ENCODE measurements at regions not wholly inside any gene's neighbourhood (a gene's known extent, or its start where the extent isn't known, plus 50 kb on each side); places are given as distances from the start of the nearest gene placed in this dataset.

GRCh38 chr1:5748286-5749225 lies 243.7 kb downstream of the NPHP4 start:
- DNase-seq: no peak

- no peak for DNase-seq
Measured at GRCh38 chr1:5747426-5748285, 244.6 kb downstream of the NPHP4 start.

- DNase-seq: no peak
Measured at GRCh38 chr1:5746611-5747425, 245.4 kb downstream of the NPHP4 start.

GRCh38 chr1:5745800-5746610 lies 246.2 kb downstream of the NPHP4 start:
- peak; percentile 30 for DNase-seq

GRCh38 chr1:5744911-5745799 lies 247.1 kb downstream of the NPHP4 start:
- no peak for DNase-seq

- no peak for DNase-seq
Measured at GRCh38 chr1:5744341-5744740, 247.9 kb downstream of the NPHP4 start.

- no peak for DNase-seq
Measured at GRCh38 chr1:5743435-5744095, 248.7 kb downstream of the NPHP4 start.

- no peak for DNase-seq
Measured at GRCh38 chr1:5742801-5743200, 249.4 kb downstream of the NPHP4 start.

GRCh38 chr1:5742032-5742431 lies 250.2 kb downstream of the NPHP4 start:
- no peak for DNase-seq

- no peak for DNase-seq
Measured at GRCh38 chr1:5740865-5741860, 251.1 kb downstream of the NPHP4 start.

GRCh38 chr1:5740450-5740849 lies 251.8 kb downstream of the NPHP4 start:
- no peak for DNase-seq

- DNase-seq: no peak
Measured at GRCh38 chr1:5739561-5740078, 252.6 kb downstream of the NPHP4 start.

- DNase-seq: no peak
Measured at GRCh38 chr1:5738911-5739462, 253.2 kb downstream of the NPHP4 start.

GRCh38 chr1:5737081-5737480 lies 255.1 kb downstream of the NPHP4 start:
- no peak for DNase-seq

GRCh38 chr1:5734996-5735395 lies 257.2 kb downstream of the NPHP4 start:
- no peak for DNase-seq

GRCh38 chr1:5734414-5734813 lies 257.8 kb downstream of the NPHP4 start:
- DNase-seq: no peak

GRCh38 chr1:5733596-5733995 lies 258.6 kb downstream of the NPHP4 start:
- no peak for DNase-seq

- no peak for DNase-seq
Measured at GRCh38 chr1:5731110-5731423, 261.2 kb downstream of the NPHP4 start.
